Neural progenitor cell (in vitro differentiated cells): ENCODE measurements at regions not wholly inside any gene's neighbourhood (a gene's known extent, or its start where the extent isn't known, plus 50 kb on each side); places are given as distances from the start of the nearest gene placed in this dataset.
A peak's percentile ranks its signal among the peaks of the same experiment; 100 is the strongest.
"Not testable (repeated sequence)": the region's sequence is repeated elsewhere in the genome, so short reads cannot be mapped to it uniquely, and the experiment has no call there.

Experiments
- DNase-seq: peaks from one replicate; pipeline ENCODE4 v3.0.0-alpha.2; 2016; ENCODE audit warnings: low spot score
- H2AFZ ChIP-seq: fragments of 200-600 bp; sonication (generic); replicated peaks from 2 replicates; pipeline ENCODE4 v1.6.1; 2016; ENCODE audit warnings: antibody characterized with exemption
- H3F3A ChIP-seq: fragments of 200-600 bp; sonication (generic); 2 replicates; pipeline ENCODE4 v1.6.1; 2016; ENCODE audit warnings: antibody characterized with exemption, low read depth
- H3K27ac ChIP-seq: fragments of 200-600 bp; sonication (generic); 2 replicates; pipeline ENCODE4 v1.5.1; 2016; ENCODE audit warnings: mild to moderate bottlenecking
- H3K27me3 ChIP-seq: fragments of 200-600 bp; sonication (generic); 2 replicates; pipeline ENCODE4 v1.6.1; 2016; ENCODE audit warnings: mild to moderate bottlenecking, moderate library complexity
- H3K36me3 ChIP-seq: fragments of 200-600 bp; sonication (generic); 2 replicates; pipeline ENCODE4 v1.5.1; 2016
- H3K4me1 ChIP-seq: fragments of 200-600 bp; sonication (generic); 2 replicates; pipeline ENCODE4 v1.6.1; 2016; ENCODE audit warnings: mixed run types
- H3K4me2 ChIP-seq: fragments of 200-600 bp; sonication (generic); 2 replicates; pipeline ENCODE4 v1.6.1; 2016
- H3K4me3 ChIP-seq: fragments of 200-600 bp; sonication (generic); 2 replicates; pipeline ENCODE4 v1.5.1; 2016
- H3K79me2 ChIP-seq: fragments of 200-600 bp; sonication (generic); 2 replicates; pipeline ENCODE4 v1.6.1; 2016; ENCODE audit warnings: low read depth
- H3K9ac ChIP-seq: fragments of 200-600 bp; sonication (generic); 2 replicates; pipeline ENCODE4 v1.6.1; 2016
- H3K9me3 ChIP-seq: fragments of 200-600 bp; sonication (generic); 2 replicates; pipeline ENCODE4 v1.5.1; 2016; ENCODE audit warnings: low read depth
- H4K20me1 ChIP-seq: fragments of 200-600 bp; sonication (generic); 2 replicates; pipeline ENCODE4 v1.6.1; 2016; ENCODE audit warnings: low read depth
- H3K27ac Mint-ChIP-seq: 3 replicates; pipeline ENCODE4 v1.8.0; 2021; ENCODE audit warnings: mixed read lengths
- H3K27me3 Mint-ChIP-seq: 2 replicates; pipeline ENCODE4 v1.8.0; 2022; ENCODE audit warnings: low read depth, mild to moderate bottlenecking, inconsistent platforms, moderate library complexity, mixed read lengths; ENCODE audit not compliant: insufficient read depth
- H3K36me3 Mint-ChIP-seq: 3 replicates; pipeline ENCODE4 v1.8.0; 2021; ENCODE audit warnings: mixed read lengths
- H3K4me1 Mint-ChIP-seq: 3 replicates; pipeline ENCODE4 v1.8.0; 2021; ENCODE audit warnings: mixed read lengths
- H3K4me3 Mint-ChIP-seq: 3 replicates; pipeline ENCODE4 v1.8.0; 2021; ENCODE audit warnings: mild to moderate bottlenecking, moderate library complexity, mixed read lengths
- H3K9me3 Mint-ChIP-seq: 3 replicates; pipeline ENCODE4 v1.8.0; 2020; ENCODE audit warnings: mixed read lengths
- CTCF ChIP-seq: fragments of 200-600 bp; sonication (generic); IDR thresholded peaks from 2 replicates; pipeline ENCODE4 v1.5.1; 2017; ENCODE audit warnings: antibody characterized with exemption, mild to moderate bottlenecking
- EZH2 ChIP-seq: fragments of 200-600 bp; sonication (generic); IDR thresholded peaks from 2 replicates; pipeline ENCODE4 v1.6.1; 2017; ENCODE audit warnings: antibody characterized with exemption, mild to moderate bottlenecking, moderate library complexity
- EZH2phosphoT487 ChIP-seq: fragments of 200-600 bp; sonication (generic); IDR thresholded peaks from 2 replicates; pipeline ENCODE4 v1.6.1; 2017; ENCODE audit warnings: antibody characterized with exemption

DNA sequence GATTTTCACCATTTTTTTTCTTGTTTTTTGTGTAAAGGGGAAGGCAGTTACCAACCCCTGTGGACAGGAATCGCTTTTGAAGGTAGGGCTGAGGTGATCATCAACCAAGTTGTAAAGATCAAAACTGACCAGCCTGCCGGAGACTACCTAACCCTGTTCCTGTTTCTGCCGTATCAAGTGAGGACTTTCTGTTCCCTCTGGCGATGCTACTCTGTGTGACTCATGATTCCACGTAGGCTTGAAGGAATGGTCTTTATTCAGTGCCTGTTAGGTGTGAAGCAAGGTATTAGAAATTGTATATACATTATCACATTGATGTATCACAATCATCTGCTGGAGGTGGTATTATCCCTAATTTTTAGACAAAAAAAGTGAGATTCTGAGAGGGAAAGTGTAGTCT is 161.3 kb downstream of the SOX4 start:
- Histone ChIP-seq H3K79me2 (peaks cover 98% of the 10 kb centered on the region), H3K36me3 (peaks cover 5% of the 10 kb centered on the region), H3K4me2 (no peak overlapping the region), H3K4me1 (peaks cover 32% of the 10 kb centered on the region), H3K4me3 (no peak overlapping the region), H3K27me3 (no peaks in the 10 kb centered on the region), H4K20me1 (peaks cover 5% of the 10 kb centered on the region), H3K27ac (no peak overlapping the region), H3K9me3 (no peaks in the 10 kb centered on the region), H3K9ac (no peak overlapping the region), H2AFZ (no peak overlapping the region), H3F3A (peaks cover 8% of the 10 kb centered on the region)
- Mint-ChIP-seq H3K4me1 (peaks cover 48% of the 10 kb centered on the region), H3K27ac (no peak overlapping the region), H3K9me3 (peaks cover 8% of the 10 kb centered on the region), H3K27me3 (no peaks in the 10 kb centered on the region), H3K4me3 (no peak overlapping the region), H3K36me3 (peaks cover 34% of the 10 kb centered on the region)
- no peak for DNase-seq
- no peak for TF ChIP-seq CTCF
- no peak for TF ChIP-seq EZH2
- TF ChIP-seq EZH2phosphoT487, result no peak

GRCh38 chr6:21756487-21756886 is 162.9 kb downstream of the SOX4 start:
- H3K4me1 ChIP-seq, result peaks cover 16% of the 10 kb centered on the region
- no peak overlapping the region for H3K4me3 Mint-ChIP-seq
- peaks cover 13% of the 10 kb centered on the region for H3K9me3 Mint-ChIP-seq
- H3K4me3 ChIP-seq, result no peak overlapping the region
- TF ChIP-seq EZH2, result no peak
- H3K36me3 ChIP-seq, result peaks cover 5% of the 10 kb centered on the region
- H3K9ac ChIP-seq, result no peak overlapping the region
- H3K27me3 Mint-ChIP-seq, result no peaks in the 10 kb centered on the region
- DNase-seq, result no peak
- no peaks in the 10 kb centered on the region for H3K9me3 ChIP-seq
- no peak overlapping the region for H2AFZ ChIP-seq
- H4K20me1 ChIP-seq, result no peaks in the 10 kb centered on the region
- H3K27ac ChIP-seq, result no peak overlapping the region
- no peaks in the 10 kb centered on the region for H3F3A ChIP-seq
- peak overlapping the region; percentile 28 for H3K27ac Mint-ChIP-seq
- H3K4me2 ChIP-seq, result no peak overlapping the region
- H3K4me1 Mint-ChIP-seq, result peaks cover 32% of the 10 kb centered on the region
- H3K79me2 ChIP-seq, result peaks cover 93% of the 10 kb centered on the region
- peaks cover 42% of the 10 kb centered on the region for H3K36me3 Mint-ChIP-seq
- H3K27me3 ChIP-seq, result no peaks in the 10 kb centered on the region

DNA sequence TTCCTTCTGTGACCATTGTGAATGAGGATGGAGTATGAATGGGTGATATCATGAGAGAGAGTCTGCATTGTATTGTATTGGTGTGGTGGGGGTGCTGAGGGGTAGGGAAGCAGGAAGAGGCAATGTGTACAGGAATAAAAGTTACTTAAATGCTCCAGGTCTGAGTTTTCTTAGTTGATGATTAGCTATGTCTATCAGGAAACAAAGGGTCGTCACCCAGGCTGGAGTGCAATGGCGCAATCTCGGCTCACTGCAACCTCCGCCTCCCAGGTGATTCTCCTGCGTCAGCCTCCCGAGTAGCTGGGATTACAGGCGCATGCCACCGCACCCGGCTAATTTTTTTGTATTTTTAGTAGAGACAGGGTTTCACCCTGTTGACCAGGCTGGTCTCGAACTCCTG is 163.8 kb downstream of the SOX4 start:
- not testable (repeated sequence) for H3K27me3 ChIP-seq, H3K27ac Mint-ChIP-seq, H2AFZ ChIP-seq, H3K9ac ChIP-seq, H3K4me1 ChIP-seq, DNase-seq, H4K20me1 ChIP-seq, H3K4me3 Mint-ChIP-seq, H3F3A ChIP-seq, H3K27ac ChIP-seq, H3K27me3 Mint-ChIP-seq, H3K36me3 ChIP-seq, H3K4me2 ChIP-seq, H3K9me3 ChIP-seq, H3K4me3 ChIP-seq
- peaks cover 19% of the 10 kb centered on the region for H3K9me3 Mint-ChIP-seq
- H3K36me3 Mint-ChIP-seq, result peaks cover 51% of the 10 kb centered on the region
- peaks cover 23% of the 10 kb centered on the region for H3K4me1 Mint-ChIP-seq
- peaks cover 86% of the 10 kb centered on the region for H3K79me2 ChIP-seq

DNA sequence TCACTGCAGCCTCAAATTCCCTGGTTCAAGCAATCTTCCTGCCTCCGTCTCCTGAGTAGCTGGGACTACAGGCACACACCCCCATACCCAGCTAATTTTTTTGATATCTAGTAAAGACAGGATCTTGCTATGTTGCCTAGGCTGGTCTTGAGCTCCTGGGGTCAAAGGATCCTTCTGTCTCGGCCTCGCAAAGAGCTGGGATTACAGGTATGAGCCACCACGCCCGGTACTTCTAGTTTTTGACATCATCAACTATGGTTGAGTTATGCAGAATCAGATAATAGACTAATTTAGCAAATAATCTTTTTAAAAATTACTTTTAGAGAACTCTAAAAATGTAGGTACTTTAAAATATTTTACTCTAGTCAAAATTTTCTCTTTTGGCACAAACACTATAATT is 166.2 kb downstream of the SOX4 start:
- no peak overlapping the region for H3K9ac ChIP-seq
- TF ChIP-seq EZH2 (no peak), CTCF (no peak), EZH2phosphoT487 (no peak)
- H3K27ac ChIP-seq, result no peak overlapping the region
- no peak overlapping the region for H3K4me2 ChIP-seq
- no peaks in the 10 kb centered on the region for H3K4me1 ChIP-seq
- H3K27me3 Mint-ChIP-seq, result peaks cover 5% of the 10 kb centered on the region
- no peaks in the 10 kb centered on the region for H3K9me3 ChIP-seq
- H3K79me2 ChIP-seq, result peaks cover 78% of the 10 kb centered on the region
- H3K4me3 Mint-ChIP-seq, result no peak overlapping the region
- H3K27ac Mint-ChIP-seq, result no peak overlapping the region
- no peaks in the 10 kb centered on the region for H3F3A ChIP-seq
- no peaks in the 10 kb centered on the region for H4K20me1 ChIP-seq
- no peak overlapping the region for H3K4me3 ChIP-seq
- H3K4me1 Mint-ChIP-seq, result peaks cover 9% of the 10 kb centered on the region
- DNase-seq, result no peak
- peaks cover 19% of the 10 kb centered on the region for H3K9me3 Mint-ChIP-seq
- H3K36me3 Mint-ChIP-seq, result peaks cover 54% of the 10 kb centered on the region
- no peak overlapping the region for H2AFZ ChIP-seq
- no peaks in the 10 kb centered on the region for H3K27me3 ChIP-seq
- peaks cover 5% of the 10 kb centered on the region for H3K36me3 ChIP-seq

DNA sequence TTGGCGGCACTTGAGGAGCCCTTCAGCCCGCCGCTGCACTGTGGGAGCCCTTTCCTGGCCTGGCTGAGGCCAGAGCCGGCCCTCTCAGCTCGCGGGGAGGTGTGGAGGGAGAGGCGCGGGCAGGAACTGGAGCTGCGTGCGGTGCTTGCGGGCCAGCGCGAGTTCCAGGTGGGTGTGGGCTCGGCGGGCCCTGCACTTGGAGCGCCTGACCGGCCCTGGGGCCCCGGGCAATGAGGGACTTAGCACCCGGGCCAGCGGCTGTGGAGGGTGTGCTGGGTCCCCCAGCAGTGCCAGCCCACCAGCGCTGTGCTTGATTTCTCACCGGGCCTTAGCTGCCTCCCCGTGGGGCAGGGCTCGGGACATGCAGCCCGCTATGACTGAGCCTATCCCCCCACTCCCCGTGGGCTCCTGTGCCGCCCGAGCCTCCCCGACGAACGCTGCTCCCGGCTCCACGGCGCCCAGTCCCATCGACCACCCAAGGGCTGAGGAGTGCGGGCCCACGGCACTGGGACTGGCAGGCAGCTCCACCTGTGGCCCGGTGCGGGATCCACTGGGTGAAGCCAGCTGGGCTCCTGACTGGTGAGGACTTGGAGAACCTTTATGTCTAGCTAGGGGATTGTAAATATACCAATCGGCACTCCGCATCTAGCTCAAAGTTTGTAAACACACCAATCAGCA is 167.6 kb downstream of the SOX4 start:
- H3K36me3 Mint-ChIP-seq, result peaks cover 50% of the 10 kb centered on the region
- DNase-seq, H3K27ac Mint-ChIP-seq, H3K36me3 ChIP-seq, H4K20me1 ChIP-seq, H3K4me2 ChIP-seq, H3K27ac ChIP-seq, H3K9me3 ChIP-seq, H3K4me3 Mint-ChIP-seq, H3F3A ChIP-seq, H3K9ac ChIP-seq, H3K27me3 ChIP-seq, H2AFZ ChIP-seq, H3K4me1 Mint-ChIP-seq, H3K4me3 ChIP-seq, H3K4me1 ChIP-seq, H3K27me3 Mint-ChIP-seq: not testable (repeated sequence)
- peaks cover 19% of the 10 kb centered on the region for H3K9me3 Mint-ChIP-seq
- peaks cover 77% of the 10 kb centered on the region for H3K79me2 ChIP-seq
